Pons (tissue), 1 donor: ENCODE measurements at regions not wholly inside any gene's neighbourhood (a gene's known extent, or its start where the extent isn't known, plus 50 kb on each side); places are given as distances from the start of the nearest gene placed in this dataset.

Source experiments
- DNase-seq: peaks from one replicate; pipeline ENCODE4 v3.0.0-alpha.2; 2016; ENCODE audit warnings: low spot score

- no peak for DNase-seq
These were observed 53.0 kb upstream of the GRAMD2B start for GRCh38 chr5:126369995-126370731.

GRCh38 chr5:126370796-126371718, 52.2 kb upstream of the GRAMD2B start:
- DNase-seq, result no peak

- DNase-seq, result no peak
These were observed 49.7 kb upstream of the GRAMD2B start for GRCh38 chr5:126373375-126374108.
